ENCODE measurements at regions not wholly inside any gene's neighbourhood (a gene's known extent, or its start where the extent isn't known, plus 50 kb on each side); places are given as distances from the start of the nearest gene placed in this dataset.

GRCh38 chr17:79446399-79447009 is 164.3 kb downstream of the RBFOX3 start:
- Histone ChIP-seq H3K79me2 (ENCODE audit: insufficient read depth, low read length) (no peaks in the 10 kb centered on the region), H3K9me3 (ENCODE audit: control insufficient read depth in 1 of 2, insufficient read depth in 1 of 2, low read depth in 1 of 2, low read length in 2 of 2) (no peaks in the 10 kb centered on the region), H3K27ac (ENCODE audit: low read depth, low read length) (no peak overlapping the region), H4K20me1 (ENCODE audit: insufficient read depth) (no peaks in the 10 kb centered on the region), H3K4me3 (replicated peaks in 1 of 2; ENCODE audit: low read depth in 1 of 2, low read length in 2 of 2) (no peak overlapping the region), H3K36me3 (ENCODE audit: control insufficient read depth in 1 of 2, insufficient read depth in 2 of 2, low read length in 2 of 2) (no peaks in the 10 kb centered on the region), H3K27me3 (ENCODE audit: insufficient read depth, low read length) (no peaks in the 10 kb centered on the region), H3K9ac (ENCODE audit: low read length) (no peak overlapping the region), H3K4me2 (ENCODE audit: low read length) (no peak overlapping the region), H2AFZ (ENCODE audit: low read depth, low read length, poor library complexity, severe bottlenecking) (no peak overlapping the region), H3K4me1 (ENCODE audit: control insufficient read depth in 1 of 2, insufficient read depth in 2 of 2, low read length in 2 of 2) (no peaks in the 10 kb centered on the region), H3K9me2 (ENCODE audit: insufficient read depth) (no peaks in the 10 kb centered on the region)
- BruUV-seq (replicated peaks), result no TSS peak
- no peak for DNase-seq (ENCODE audit: low read depth, low spot score)
- RAD21 ChIA-PET (ENCODE audit: low non-redundant PET in 1 of 2, low total read pairs in 2 of 2, uncharacterized antibody in 2 of 2, unreplicated experiment in 2 of 2), result no interaction called here
- TF ChIP-seq SIN3A (IDR thresholded peaks at IDR 0.05; ENCODE audit: low read depth) (no peak), CTCF (IDR thresholded peaks at IDR 0.05 in 2 of 3, conservative IDR thresholded peaks at IDR 0.05 in 1 of 3; ENCODE audit: borderline replicate concordance in 1 of 3, insufficient read depth in 1 of 3, low read depth in 2 of 3, low read length in 2 of 3) (no peak), JUND (IDR thresholded peaks at IDR 0.05) (no peak)
- CTCF ChIA-PET, result no interaction called here
- intact Hi-C loops (cut with micrococcal nuclease), result no loop called here
- ATAC-seq, result no peak
- POLR2A ChIA-PET, result no interaction called here

GRCh38 chr17:79444198-79444597 is 166.7 kb downstream of the RBFOX3 start:
- H3K27me3 ChIP-seq (ENCODE audit: insufficient read depth, low read length), result peaks cover 4% of the 10 kb centered on the region; the same call in 1 of the 2 replicates
- no TSS peak for BruUV-seq (replicated peaks)

More at GRCh38 chr17:79444198-79444597, 166.7 kb downstream of the RBFOX3 start:
- Histone ChIP-seq H3K4me3 (replicated peaks in 1 of 2; ENCODE audit: low read depth in 1 of 2, low read length in 2 of 2) (no peak overlapping the region), H2AFZ (ENCODE audit: low read depth, low read length, poor library complexity, severe bottlenecking) (no peak overlapping the region), H3K36me3 (ENCODE audit: control insufficient read depth in 1 of 2, insufficient read depth in 2 of 2, low read length in 2 of 2) (no peaks in the 10 kb centered on the region), H3K4me2 (ENCODE audit: low read length) (no peak overlapping the region), H3K79me2 (ENCODE audit: insufficient read depth, low read length) (no peaks in the 10 kb centered on the region), H3K9me3 (ENCODE audit: control insufficient read depth in 1 of 2, insufficient read depth in 1 of 2, low read depth in 1 of 2, low read length in 2 of 2) (no peaks in the 10 kb centered on the region), H3K9me2 (ENCODE audit: insufficient read depth) (no peaks in the 10 kb centered on the region), H4K20me1 (ENCODE audit: insufficient read depth) (no peaks in the 10 kb centered on the region), H3K9ac (ENCODE audit: low read length) (no peak overlapping the region), H3K27ac (ENCODE audit: low read depth, low read length) (no peak overlapping the region), H3K4me1 (ENCODE audit: control insufficient read depth in 1 of 2, insufficient read depth in 2 of 2, low read length in 2 of 2) (no peaks in the 10 kb centered on the region)
- TF ChIP-seq FOSL1 (IDR thresholded peaks at IDR 0.05; ENCODE audit: low read depth) (no peak), CBX3 (IDR thresholded peaks at IDR 0.05; ENCODE audit: low read depth) (no peak), ELF1 (IDR thresholded peaks at IDR 0.05; ENCODE audit: borderline replicate concordance, low read depth) (no peak), POLR2AphosphoS5 (IDR thresholded peaks at IDR 0.05; ENCODE audit: low read depth, low read length) (no peak)
- POLR2A ChIA-PET, result no interaction called here
- DNase-seq (ENCODE audit: low read depth, low spot score), result no peak
- ATAC-seq, result no peak
- RAD21 ChIA-PET (ENCODE audit: low non-redundant PET in 1 of 2, low total read pairs in 2 of 2, uncharacterized antibody in 2 of 2, unreplicated experiment in 2 of 2), result no interaction called here
- intact Hi-C loops (cut with micrococcal nuclease), result no loop called here
- CTCF ChIA-PET, result no interaction called here
